ENCODE measurements at regions not wholly inside any gene's neighbourhood (a gene's known extent, or its start where the extent isn't known, plus 50 kb on each side); places are given as distances from the start of the nearest gene placed in this dataset.

DNA sequence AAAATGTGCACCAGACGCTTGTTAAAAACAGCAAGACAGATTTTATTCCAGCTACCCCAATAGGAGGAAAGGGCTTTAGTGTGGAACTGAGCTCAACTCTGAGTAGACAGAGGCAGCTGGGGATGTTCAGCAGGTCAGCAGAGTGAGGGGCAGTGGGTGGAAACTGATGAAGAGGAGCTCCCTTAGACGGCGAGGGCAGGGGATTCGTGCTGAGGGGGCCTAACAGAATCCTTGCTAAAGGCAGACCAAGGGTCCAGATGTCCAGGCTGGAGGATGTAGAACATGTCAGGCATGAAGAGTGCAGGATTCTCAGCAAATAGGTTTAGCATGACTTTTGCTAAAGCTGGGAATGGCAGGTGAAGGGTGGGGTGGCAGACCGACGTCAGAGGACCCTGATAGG lies 71.9 kb upstream of the OLFM1 start:
- Histone ChIP-seq H3K9ac (ENCODE audit: control insufficient read depth, insufficient read depth, low read length) (no peak overlapping the region), H3K79me2 (ENCODE audit: control insufficient read depth, insufficient read depth, low read length) (no peaks in the 10 kb centered on the region), H4K20me1 (ENCODE audit: control insufficient read depth, insufficient read depth) (no peaks in the 10 kb centered on the region), H3K27ac (ENCODE audit: control insufficient read depth, insufficient read depth) (no peak overlapping the region), H2AFZ (ENCODE audit: control insufficient read depth, low read depth, low read length) (no peak overlapping the region), H3K27me3 (replicated peaks in 1 of 2; ENCODE audit: control insufficient read depth in 2 of 2, insufficient read depth in 2 of 2, low read length in 1 of 2) (peaks cover 0 to 3% of the 10 kb centered on the region in 2 experiments; a peak in 2 of 4 replicates), H3K4me3 (no peak overlapping the region), H3K36me3 (ENCODE audit: control insufficient read depth in 2 of 2, insufficient read depth in 2 of 2, low read length in 1 of 2) (no peaks in the 10 kb centered on the region), H3K4me2 (ENCODE audit: control insufficient read depth, insufficient read depth) (no peak overlapping the region), H3K4me1 (ENCODE audit: control insufficient read depth, insufficient read depth, low read length) (no peaks in the 10 kb centered on the region), H3K9me3 (replicated peaks; ENCODE audit: control insufficient read depth, insufficient read depth, low read length) (no peaks in the 10 kb centered on the region)
- no peak for FAIRE-seq
- RAD21 ChIA-PET (ENCODE audit: unreplicated experiment) = no interaction called here
- CTCF ChIA-PET = no interaction called here
- intact Hi-C loops (cut with micrococcal nuclease; ENCODE audit: unreplicated experiment) (no loop called here), in situ Hi-C loops (cut with MboI) (no loop called here)
- ATAC-seq = no peak
- BruUV-seq (replicated peaks) = no TSS peak
- DNase-seq (ENCODE audit: low read depth, low spot score) = no peak
- SMC1A ChIA-PET (ENCODE audit: uncharacterized antibody, unreplicated experiment) = interaction anchor here (1.2 kb wide), 1 partner anchor 9 kb away, joined by 3 read pairs; no protein-coding TSS in a partner anchor
- 5% methylated on average over 6 of the region's 6 CpGs for WGBS (ENCODE audit: insufficient coverage, insufficient replicate concordance, low lambda C conversion rate, missing lambda C conversion rate)
- no peak for TF ChIP-seq BACH1 (IDR thresholded peaks at IDR 0.05; ENCODE audit: borderline replicate concordance)
- no peak for TF ChIP-seq IRF3 (IDR thresholded peaks at IDR 0.05)
- TF ChIP-seq ZNF217 (IDR thresholded peaks at IDR 0.05) = no peak
- POLR2A ChIA-PET = no interaction called here

- ChIA-PET RAD21 (ENCODE audit: unreplicated experiment) (no interaction called here), CTCF (no interaction called here), SMC1A (ENCODE audit: uncharacterized antibody, unreplicated experiment) (interaction anchor here (1.2 kb wide), 1 partner anchor 8 kb away, joined by 3 read pairs; no protein-coding TSS in a partner anchor), POLR2A (no interaction called here)
- ATAC-seq (no peak), DNase-seq (ENCODE audit: low read depth, low spot score) (no peak), FAIRE-seq (no peak)
- H3K9ac ChIP-seq (ENCODE audit: control insufficient read depth, insufficient read depth, low read length) = no peak overlapping the region
- no peaks in the 10 kb centered on the region for H3K9me3 ChIP-seq (replicated peaks; ENCODE audit: control insufficient read depth, insufficient read depth, low read length)
- WGBS (ENCODE audit: insufficient coverage, insufficient replicate concordance, low lambda C conversion rate, missing lambda C conversion rate) = 42% methylated on average over 14 of the region's 14 CpGs
- H3K36me3 ChIP-seq (ENCODE audit: control insufficient read depth in 2 of 2, insufficient read depth in 2 of 2, low read length in 1 of 2) = no peaks in the 10 kb centered on the region
- H3K4me1 ChIP-seq (ENCODE audit: control insufficient read depth, insufficient read depth, low read length) = no peaks in the 10 kb centered on the region
- BruUV-seq (replicated peaks) = no TSS peak
- no peaks in the 10 kb centered on the region for H3K79me2 ChIP-seq (ENCODE audit: control insufficient read depth, insufficient read depth, low read length)
- no peak overlapping the region for H3K4me2 ChIP-seq (ENCODE audit: control insufficient read depth, insufficient read depth)
- H4K20me1 ChIP-seq (ENCODE audit: control insufficient read depth, insufficient read depth) = no peaks in the 10 kb centered on the region
- H2AFZ ChIP-seq (ENCODE audit: control insufficient read depth, low read depth, low read length) = no peak overlapping the region
- H3K4me3 ChIP-seq = no peak overlapping the region
- H3K27me3 ChIP-seq (replicated peaks in 1 of 2; ENCODE audit: control insufficient read depth in 2 of 2, insufficient read depth in 2 of 2, low read length in 1 of 2) = peaks cover 0 to 3% of the 10 kb centered on the region in 2 experiments; a peak in 2 of 4 replicates
- in situ Hi-C loops (cut with MboI) (no loop called here), intact Hi-C loops (cut with micrococcal nuclease; ENCODE audit: unreplicated experiment) (no loop called here)
- H3K27ac ChIP-seq (ENCODE audit: control insufficient read depth, insufficient read depth) = no peak overlapping the region
- TF ChIP-seq HSF1 (IDR thresholded peaks at IDR 0.05; ENCODE audit: low read depth, low read length) (no peak), SKIL (IDR thresholded peaks at IDR 0.05; ENCODE audit: low read depth, poor library complexity, severe bottlenecking) (no peak), BACH1 (IDR thresholded peaks at IDR 0.05; ENCODE audit: borderline replicate concordance) (no peak), ZNF207 (IDR thresholded peaks at IDR 0.05; ENCODE audit: borderline replicate concordance) (no peak), ELK1 (IDR thresholded peaks at IDR 0.05; ENCODE audit: low read depth, low read length) (no peak), CHD2 (IDR thresholded peaks at IDR 0.05; ENCODE audit: borderline replicate concordance, low read depth, low read length) (no peak), ZNF622 (IDR thresholded peaks at IDR 0.05) (no peak), IRF3 (IDR thresholded peaks at IDR 0.05) (no peak)
Measured at GRCh38 chr9:135016037-135016640, 71.3 kb upstream of the OLFM1 start.
